ENCODE measurements at regions not wholly inside any gene's neighbourhood (a gene's known extent, or its start where the extent isn't known, plus 50 kb on each side); places are given as distances from the start of the nearest gene placed in this dataset.
"Not testable (repeated sequence)": the region's sequence is repeated elsewhere in the genome, so short reads cannot be mapped to it uniquely, and the experiment has no call there.

GRCh38 chr6:81344026-81344425 is 408.5 kb downstream of the TENT5A start:
- not testable (repeated sequence) for FAIRE-seq; BruUV-seq (replicated peaks)
- WGBS (ENCODE audit: insufficient coverage, insufficient replicate concordance, low lambda C conversion rate, missing lambda C conversion rate) = 48% methylated on average over 7 of the region's 8 CpGs

DNA sequence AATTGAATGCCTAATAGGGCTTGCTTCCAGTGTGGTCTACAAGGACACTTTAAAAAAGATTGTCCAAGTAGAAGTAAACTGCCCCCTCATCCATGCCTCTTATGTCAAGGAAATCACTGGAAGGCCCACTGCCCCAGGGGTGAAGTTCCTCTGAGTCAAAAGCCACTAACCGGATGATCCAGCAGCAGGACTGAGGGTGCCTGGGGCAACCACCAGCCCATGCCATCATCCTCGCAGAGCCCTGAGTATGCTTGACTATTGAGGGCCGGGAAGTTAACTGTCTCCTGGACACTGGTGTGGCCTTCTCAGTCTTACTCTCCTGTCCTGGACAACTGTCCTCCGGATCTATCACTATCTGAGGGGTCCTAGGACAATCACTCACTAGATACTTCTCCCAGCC is 411.5 kb downstream of the TENT5A start:
- Histone ChIP-seq H3K9me3 (replicated peaks; ENCODE audit: control insufficient read depth, insufficient read depth, low read length) (no peaks in the 10 kb centered on the region), H3K36me3 (ENCODE audit: control insufficient read depth in 2 of 2, insufficient read depth in 2 of 2, low read length in 1 of 2) (no peaks in the 10 kb centered on the region)

More at GRCh38 chr6:81344026-81344425, 408.5 kb downstream of the TENT5A start:
- H3K4me3 ChIP-seq; H3K9ac ChIP-seq (ENCODE audit: control insufficient read depth, insufficient read depth, low read length); H3K36me3 ChIP-seq (ENCODE audit: control insufficient read depth in 2 of 2, insufficient read depth in 2 of 2, low read length in 1 of 2); H3K9me3 ChIP-seq (replicated peaks; ENCODE audit: control insufficient read depth, insufficient read depth, low read length); ATAC-seq; H3K79me2 ChIP-seq (ENCODE audit: control insufficient read depth, insufficient read depth, low read length); CTCF ChIA-PET; SMC1A ChIA-PET (ENCODE audit: uncharacterized antibody, unreplicated experiment); POLR2A ChIA-PET; H3K4me1 ChIP-seq (ENCODE audit: control insufficient read depth, insufficient read depth, low read length); RAD21 ChIA-PET (ENCODE audit: unreplicated experiment); H3K27me3 ChIP-seq (replicated peaks in 1 of 2; ENCODE audit: control insufficient read depth in 2 of 2, insufficient read depth in 2 of 2, low read length in 1 of 2); DNase-seq (ENCODE audit: low read depth, low spot score); H2AFZ ChIP-seq (ENCODE audit: control insufficient read depth, low read depth, low read length); in situ Hi-C loops (cut with MboI); intact Hi-C loops (cut with micrococcal nuclease; ENCODE audit: unreplicated experiment); H3K27ac ChIP-seq (ENCODE audit: control insufficient read depth, insufficient read depth); H3K4me2 ChIP-seq (ENCODE audit: control insufficient read depth, insufficient read depth); H4K20me1 ChIP-seq (ENCODE audit: control insufficient read depth, insufficient read depth): not testable (repeated sequence)

More for the DNA sequence above, 411.5 kb downstream of the TENT5A start:
- TF ChIP-seq ZBED1 (IDR thresholded peaks at IDR 0.05; ENCODE audit: borderline replicate concordance) = no peak
- TF ChIP-seq SMC3 (IDR thresholded peaks at IDR 0.05; ENCODE audit: borderline replicate concordance, low read length) = no peak
- TF ChIP-seq, protein P1, sequence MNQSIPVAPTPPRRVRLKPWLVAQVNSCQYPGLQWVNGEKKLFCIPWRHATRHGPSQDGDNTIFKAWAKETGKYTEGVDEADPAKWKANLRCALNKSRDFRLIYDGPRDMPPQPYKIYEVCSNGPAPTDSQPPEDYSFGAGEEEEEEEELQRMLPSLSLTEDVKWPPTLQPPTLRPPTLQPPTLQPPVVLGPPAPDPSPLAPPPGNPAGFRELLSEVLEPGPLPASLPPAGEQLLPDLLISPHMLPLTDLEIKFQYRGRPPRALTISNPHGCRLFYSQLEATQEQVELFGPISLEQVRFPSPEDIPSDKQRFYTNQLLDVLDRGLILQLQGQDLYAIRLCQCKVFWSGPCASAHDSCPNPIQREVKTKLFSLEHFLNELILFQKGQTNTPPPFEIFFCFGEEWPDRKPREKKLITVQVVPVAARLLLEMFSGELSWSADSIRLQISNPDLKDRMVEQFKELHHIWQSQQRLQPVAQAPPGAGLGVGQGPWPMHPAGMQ (IDR thresholded peaks at IDR 0.05; ENCODE audit: borderline replicate concordance) = no peak
- no peak for TF ChIP-seq WRNIP1 (IDR thresholded peaks at IDR 0.05; ENCODE audit: borderline replicate concordance, low read depth, low read length)
- no peak for TF ChIP-seq SREBF2 (IDR thresholded peaks at IDR 0.05; ENCODE audit: low read length)
- TF ChIP-seq ZNF622 (IDR thresholded peaks at IDR 0.05) = no peak
- no peak for TF ChIP-seq NFIC (IDR thresholded peaks at IDR 0.05; ENCODE audit: low read depth, low read length)
- TF ChIP-seq SIX5 (IDR thresholded peaks at IDR 0.05; ENCODE audit: low read depth, low read length, severe bottlenecking) = no peak
- no peak for TF ChIP-seq TCF3 (IDR thresholded peaks at IDR 0.05; ENCODE audit: borderline replicate concordance, insufficient read depth, low read depth, low read length)
- TF ChIP-seq BACH1 (IDR thresholded peaks at IDR 0.05; ENCODE audit: borderline replicate concordance) = no peak
- TF ChIP-seq NRF1 (conservative IDR thresholded peaks at IDR 0.05; ENCODE audit: low read depth, low read length) = no peak
- no peak for TF ChIP-seq RAD21 (IDR thresholded peaks at IDR 0.05; ENCODE audit: insufficient read depth, low read depth, low read length)
- H3K9ac ChIP-seq (ENCODE audit: control insufficient read depth, insufficient read depth, low read length) = no peak overlapping the region
- H3K4me3 ChIP-seq = no peak overlapping the region
- no peak overlapping the region for H2AFZ ChIP-seq (ENCODE audit: control insufficient read depth, low read depth, low read length)
- 19% methylated on average over 4 of the region's 4 CpGs for WGBS (ENCODE audit: insufficient coverage, insufficient replicate concordance, low lambda C conversion rate, missing lambda C conversion rate)
- POLR2A ChIA-PET = no interaction called here
- no peaks in the 10 kb centered on the region for H3K4me1 ChIP-seq (ENCODE audit: control insufficient read depth, insufficient read depth, low read length)
- intact Hi-C loops (cut with micrococcal nuclease; ENCODE audit: unreplicated experiment) = no loop called here
- SMC1A ChIA-PET (ENCODE audit: uncharacterized antibody, unreplicated experiment) = no interaction called here
- DNase-seq (ENCODE audit: low read depth, low spot score) = no peak
- H3K27me3 ChIP-seq (replicated peaks in 1 of 2; ENCODE audit: control insufficient read depth in 2 of 2, insufficient read depth in 2 of 2, low read length in 1 of 2) = no peaks in the 10 kb centered on the region
- H3K27ac ChIP-seq (ENCODE audit: control insufficient read depth, insufficient read depth) = no peak overlapping the region
- no peaks in the 10 kb centered on the region for H4K20me1 ChIP-seq (ENCODE audit: control insufficient read depth, insufficient read depth)
- ATAC-seq = no peak
- CTCF ChIA-PET = no interaction called here
- FAIRE-seq = no peak
- H3K4me2 ChIP-seq (ENCODE audit: control insufficient read depth, insufficient read depth) = no peak overlapping the region
- RAD21 ChIA-PET (ENCODE audit: unreplicated experiment) = no interaction called here
- no TSS peak for BruUV-seq (replicated peaks)
- in situ Hi-C loops (cut with MboI) = no loop called here
- H3K79me2 ChIP-seq (ENCODE audit: control insufficient read depth, insufficient read depth, low read length) = no peaks in the 10 kb centered on the region
